ENCODE measurements at regions not wholly inside any gene's neighbourhood (a gene's known extent, or its start where the extent isn't known, plus 50 kb on each side); places are given as distances from the start of the nearest gene placed in this dataset.

GRCh38 chr4:22336822-22337221 is 179.0 kb downstream of the ADGRA3 start:
- DNase-seq, result no peak

GRCh38 chr4:22334155-22334554 is 181.7 kb downstream of the ADGRA3 start:
- no peak for DNase-seq

- DNase-seq, result no peak
Measured at GRCh38 chr4:22324422-22324821, 191.4 kb downstream of the ADGRA3 start.

- DNase-seq, result no peak
Measured at GRCh38 chr4:22323691-22324090, 192.2 kb downstream of the ADGRA3 start.

- no peak for DNase-seq
Measured at GRCh38 chr4:22322996-22323395, 192.9 kb downstream of the ADGRA3 start.

- no peak for DNase-seq
Measured at GRCh38 chr4:22315628-22316027, 200.2 kb downstream of the ADGRA3 start.

- DNase-seq, result no peak
Measured at GRCh38 chr4:22313976-22314375, 201.9 kb downstream of the ADGRA3 start.

GRCh38 chr4:22312113-22312512 is 203.8 kb downstream of the ADGRA3 start:
- no peak for DNase-seq

- no peak for DNase-seq
Measured at GRCh38 chr4:22301253-22301652, 214.6 kb downstream of the ADGRA3 start.

GRCh38 chr4:22299678-22300077 is 216.2 kb downstream of the ADGRA3 start:
- DNase-seq, result no peak

GRCh38 chr4:22287631-22288030 is 228.2 kb downstream of the ADGRA3 start:
- no peak for DNase-seq

GRCh38 chr4:22268350-22269025 is 247.4 kb downstream of the ADGRA3 start:
- DNase-seq, result no peak

GRCh38 chr4:22264261-22264660 is 251.6 kb downstream of the ADGRA3 start:
- no peak for DNase-seq

- DNase-seq, result no peak
Measured at GRCh38 chr4:22253431-22253830, 262.4 kb downstream of the ADGRA3 start.

- no peak for DNase-seq
Measured at GRCh38 chr4:22246847-22247246, 269.0 kb downstream of the ADGRA3 start.

GRCh38 chr4:22245294-22245693 is 270.6 kb downstream of the ADGRA3 start:
- DNase-seq, result no peak

- DNase-seq, result no peak
Measured at GRCh38 chr4:22241415-22241814, 274.5 kb downstream of the ADGRA3 start.

- DNase-seq, result no peak
Measured at GRCh38 chr4:22240814-22241213, 275.1 kb downstream of the ADGRA3 start.

- no peak for DNase-seq
Measured at GRCh38 chr4:22238742-22239141, 277.1 kb downstream of the ADGRA3 start.

- no peak for DNase-seq
Measured at GRCh38 chr4:22237846-22238494, 277.9 kb downstream of the ADGRA3 start.

- DNase-seq, result peak; percentile 58
Measured at GRCh38 chr4:22237155-22237751, 278.6 kb downstream of the ADGRA3 start.

GRCh38 chr4:22235698-22236097 is 280.2 kb downstream of the ADGRA3 start:
- no peak for DNase-seq

- DNase-seq, result no peak
Measured at GRCh38 chr4:22233230-22233629, 282.6 kb downstream of the ADGRA3 start.

GRCh38 chr4:22220965-22221364 is 272.4 kb upstream of the KCNIP4 start:
- DNase-seq, result no peak
